HS-5 (cell line): ENCODE measurements at regions not wholly inside any gene's neighbourhood (a gene's known extent, or its start where the extent isn't known, plus 50 kb on each side); places are given as distances from the start of the nearest gene placed in this dataset.

ENCODE experiments used
- DNase-seq: peaks from one replicate; pipeline ENCODE4 v3.0.0-alpha.2; 2012; ENCODE audit warnings: low read depth

DNA sequence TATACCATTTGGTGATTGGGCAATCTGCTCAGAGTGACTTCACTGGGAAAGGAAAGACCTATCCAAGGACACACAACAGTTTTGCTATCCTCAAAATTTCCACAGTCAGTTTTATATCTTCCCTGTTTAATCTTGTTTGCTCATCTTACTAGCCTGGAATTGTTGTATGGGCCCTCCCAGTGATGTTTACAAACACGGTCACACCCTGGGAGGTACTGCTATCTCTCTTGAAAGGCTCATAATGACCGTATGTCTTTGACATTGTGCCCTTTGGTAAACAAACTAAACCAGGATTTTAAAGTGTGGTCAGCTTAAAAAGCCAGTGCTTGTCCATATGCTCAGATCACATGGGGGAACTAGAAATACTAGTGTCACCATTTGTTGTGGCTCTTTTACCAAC is 277.0 kb downstream of the CDH2 start:
- no peak for DNase-seq

DNA sequence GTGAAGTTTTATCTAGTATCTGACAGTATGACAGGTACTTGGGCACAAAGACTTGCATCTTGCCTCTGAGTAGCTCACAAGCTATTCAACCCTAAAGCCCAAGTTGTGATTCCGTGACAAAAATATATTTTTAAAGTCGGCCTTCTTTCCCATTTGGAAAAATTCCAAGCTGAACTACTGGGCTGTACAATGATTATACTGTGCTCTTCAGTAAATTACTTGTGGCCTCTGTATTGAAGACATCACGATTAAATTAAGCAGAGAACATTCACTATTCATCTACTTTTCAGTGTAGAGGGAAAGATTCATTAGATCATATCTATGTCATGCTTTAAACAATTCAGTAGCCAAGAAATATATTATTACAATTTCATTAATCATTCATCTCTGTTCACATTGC is 282.2 kb downstream of the CDH2 start:
- no peak for DNase-seq

DNA sequence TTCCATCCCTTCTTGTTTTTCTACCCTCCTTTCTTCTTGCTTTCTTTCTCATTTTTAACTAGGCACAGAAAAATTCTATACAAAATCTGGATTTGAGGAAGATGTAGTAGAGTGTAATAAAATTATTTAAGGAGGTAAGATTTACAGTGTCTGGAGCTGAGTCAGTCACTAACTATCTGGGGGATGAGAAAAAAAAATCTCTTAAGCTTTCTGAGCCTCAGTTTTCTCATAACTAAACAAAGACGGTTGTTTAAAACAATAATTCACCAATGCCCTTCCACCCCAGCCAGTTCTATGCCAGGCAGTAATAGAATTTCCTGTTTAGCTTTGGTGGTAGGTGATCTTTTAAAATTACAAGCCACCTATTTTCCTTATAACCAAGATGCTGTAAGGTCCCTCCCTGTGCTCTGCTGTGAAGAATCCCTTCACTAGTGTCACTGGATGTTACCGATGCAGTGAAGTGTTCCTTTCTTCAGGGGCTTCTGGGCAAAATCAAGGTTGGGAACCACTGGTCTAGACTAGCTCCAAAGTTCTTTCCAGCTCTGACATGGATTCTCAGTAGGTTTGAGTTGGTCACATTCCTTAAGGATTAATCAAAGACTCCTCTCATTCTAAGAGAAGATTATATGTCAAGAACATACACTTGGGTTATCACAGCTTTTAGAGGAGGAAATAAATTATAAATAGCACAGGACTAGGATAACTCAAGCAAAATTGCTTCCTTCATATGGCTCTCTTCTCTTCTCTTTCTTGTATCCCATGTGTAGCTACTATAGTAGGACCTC is 289.0 kb downstream of the CDH2 start:
- DNase-seq = peak; percentile 14

DNA sequence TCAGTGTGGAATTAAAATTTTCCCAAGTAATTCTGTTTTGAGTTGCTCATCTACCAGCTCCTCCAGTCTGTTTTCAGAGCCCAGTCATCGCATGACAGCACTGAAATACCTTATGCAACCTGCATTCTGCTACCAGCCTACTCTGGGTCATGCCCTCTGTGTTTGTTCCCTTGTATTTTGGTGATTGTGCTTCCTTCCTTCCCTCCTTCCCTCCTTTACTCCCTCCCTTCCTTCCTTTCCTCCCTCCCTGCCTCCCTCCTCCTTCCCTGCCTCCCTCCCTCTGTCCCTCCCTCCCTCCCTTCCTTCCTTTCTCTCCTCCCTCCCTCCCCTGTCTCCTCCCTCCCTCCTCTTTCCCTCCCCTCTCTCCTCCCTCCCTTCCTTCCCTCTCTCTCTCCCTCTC is 289.6 kb downstream of the CDH2 start:
- peak; percentile 22 for DNase-seq

DNA sequence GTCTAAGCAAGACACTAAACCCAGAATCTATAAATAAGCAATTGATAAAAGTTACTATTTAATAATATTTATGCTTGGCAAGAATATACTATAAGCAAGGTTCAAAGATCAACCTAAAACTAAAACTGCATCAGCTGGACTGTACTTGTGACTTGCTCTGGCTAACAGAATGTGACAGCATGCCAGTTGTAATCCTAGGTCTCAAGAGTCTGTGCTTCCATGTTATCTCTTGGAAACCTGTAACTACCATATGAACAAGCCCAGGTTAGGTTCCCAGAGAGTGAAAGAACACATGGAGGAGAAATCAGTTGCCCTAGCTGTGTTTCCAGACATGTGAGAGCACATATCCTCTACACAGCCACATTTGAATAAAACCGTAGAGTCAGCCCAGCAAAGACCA is 297.4 kb downstream of the CDH2 start:
- no peak for DNase-seq

DNA sequence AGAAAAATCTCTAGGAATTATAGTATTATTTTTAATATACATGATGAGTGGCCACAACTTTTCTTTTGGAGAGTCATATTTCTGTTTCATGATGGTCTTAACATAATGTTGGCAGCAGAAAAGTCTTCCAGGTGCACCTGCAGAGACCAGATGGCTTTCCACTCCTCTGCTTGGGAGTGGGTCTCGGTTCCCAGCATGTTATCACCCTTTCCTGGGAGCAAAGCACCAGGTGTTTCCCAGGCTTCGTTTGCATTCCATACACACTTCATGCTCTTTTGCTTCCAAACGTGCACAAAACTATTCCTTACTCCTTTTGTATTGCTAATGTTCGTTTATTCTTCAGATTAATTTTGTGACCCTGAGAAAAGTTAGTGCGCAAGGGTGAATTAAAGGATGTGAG is 305.2 kb downstream of the CDH2 start:
- DNase-seq = no peak

DNA sequence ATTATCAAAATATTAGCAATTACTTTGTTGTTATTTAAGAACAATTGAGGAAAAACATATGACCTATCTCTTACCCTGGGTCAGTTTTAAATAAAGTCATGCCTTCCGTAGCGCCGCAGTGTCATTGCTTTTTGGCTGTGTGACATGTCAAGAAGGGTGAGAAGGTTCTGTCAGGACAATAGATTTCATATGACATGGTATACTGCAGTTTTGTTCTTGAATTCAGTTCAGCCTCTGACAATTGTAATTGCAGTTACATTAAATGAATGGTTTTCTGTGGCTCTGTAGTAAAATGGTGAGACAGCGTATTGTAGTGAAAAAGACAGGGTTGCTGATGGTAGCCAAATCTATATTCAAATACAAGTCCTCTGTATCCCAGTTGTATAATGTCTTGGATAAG is 307.2 kb downstream of the CDH2 start:
- DNase-seq = no peak

DNA sequence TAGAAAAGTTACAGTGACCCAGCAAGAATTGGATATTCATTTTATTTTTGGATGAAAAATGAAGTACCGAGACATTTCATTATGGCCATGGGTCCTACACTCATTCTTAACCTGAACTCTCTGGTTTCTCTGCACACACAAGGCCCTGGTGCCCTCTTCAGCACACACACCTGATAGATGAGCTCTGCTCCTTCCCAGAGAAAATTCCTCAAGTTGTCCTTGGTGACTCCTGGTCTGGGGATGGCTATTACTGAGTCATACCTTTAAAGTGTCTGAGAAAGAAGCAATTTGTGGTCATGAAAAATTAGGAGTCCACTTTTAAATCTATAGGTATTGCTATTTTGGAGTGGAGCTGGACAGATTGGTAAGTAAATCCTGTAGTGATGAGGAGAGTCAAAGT is 311.5 kb downstream of the CDH2 start:
- no peak for DNase-seq

DNA sequence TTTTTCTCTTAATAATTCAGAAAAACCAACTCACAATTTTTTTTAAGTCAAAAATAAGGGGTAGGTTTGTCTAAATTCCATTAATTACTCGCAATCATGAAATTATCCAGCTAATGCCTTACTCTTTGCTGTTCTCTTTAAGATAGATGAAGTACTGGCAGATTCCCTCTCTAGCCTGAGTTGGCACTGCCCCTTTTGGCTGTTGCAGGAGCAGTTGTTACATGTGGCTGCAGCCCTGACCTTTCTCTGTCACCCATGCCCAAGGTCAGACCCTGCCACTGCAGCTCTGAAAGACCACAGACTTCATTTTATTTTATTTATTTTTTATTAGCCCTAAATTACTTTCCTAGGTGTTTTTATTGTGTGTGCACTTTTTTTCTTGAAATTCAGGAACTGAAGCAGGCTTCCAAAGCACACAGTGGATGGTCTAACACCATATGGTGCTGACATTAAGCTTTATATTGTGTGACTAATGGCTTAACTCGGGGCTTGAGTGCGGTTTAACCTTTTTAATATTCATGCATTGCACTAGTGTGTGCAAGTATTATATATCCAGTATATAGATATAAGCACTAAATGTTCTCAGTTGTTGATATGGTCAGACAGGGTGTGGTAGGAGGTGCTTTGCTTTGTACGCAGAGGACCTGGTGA is 313.0 kb downstream of the CDH2 start:
- DNase-seq = no peak

DNA sequence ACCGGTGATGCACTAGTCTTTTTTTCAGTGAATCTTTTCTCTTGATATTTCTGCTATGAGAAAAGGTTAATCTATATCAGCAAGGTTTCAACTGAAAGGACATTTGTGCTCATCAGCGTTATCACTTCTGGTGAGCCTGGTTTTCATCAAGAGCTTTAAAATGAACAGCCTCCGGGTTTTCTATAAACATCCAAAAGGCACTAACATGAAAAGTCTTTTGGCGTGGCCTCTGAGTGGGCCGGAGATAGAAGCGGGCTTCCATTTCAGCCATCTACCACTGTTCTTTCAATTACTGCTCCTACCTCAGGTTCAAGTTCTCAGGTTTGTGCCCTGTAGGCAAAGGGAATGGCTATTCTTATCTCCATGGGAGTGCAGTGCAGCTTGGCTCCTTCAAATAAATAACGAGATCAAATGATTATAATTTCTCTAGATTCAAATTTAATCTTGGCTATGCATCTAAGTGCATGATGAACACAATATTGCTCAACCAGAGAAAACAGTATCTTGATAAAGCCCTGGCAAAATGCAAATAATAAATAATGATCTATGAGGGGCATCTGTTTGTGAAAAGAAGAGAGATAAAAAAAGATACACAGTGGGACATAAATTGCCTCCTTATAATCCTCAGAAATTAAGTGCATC is 314.8 kb downstream of the CDH2 start:
- no peak for DNase-seq

DNA sequence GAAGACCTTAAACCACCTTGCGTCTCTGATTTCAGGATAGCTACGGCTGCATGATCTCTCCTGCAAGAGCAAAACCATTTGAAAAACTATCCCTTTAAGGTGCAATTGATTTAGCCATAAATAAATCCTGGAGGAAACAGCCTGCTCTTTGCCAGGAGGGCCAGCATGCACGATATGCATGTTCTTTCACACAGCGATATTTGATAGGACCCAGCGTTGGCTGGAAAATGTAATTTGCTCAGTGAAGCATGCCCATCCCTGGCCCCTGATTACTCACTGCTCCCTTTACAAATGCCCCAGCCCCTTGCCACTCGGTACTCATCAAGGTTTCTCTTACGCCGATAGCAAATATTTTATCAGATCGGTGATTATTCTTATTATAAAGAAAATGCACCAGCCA is 315.4 kb downstream of the CDH2 start:
- DNase-seq = no peak

DNA sequence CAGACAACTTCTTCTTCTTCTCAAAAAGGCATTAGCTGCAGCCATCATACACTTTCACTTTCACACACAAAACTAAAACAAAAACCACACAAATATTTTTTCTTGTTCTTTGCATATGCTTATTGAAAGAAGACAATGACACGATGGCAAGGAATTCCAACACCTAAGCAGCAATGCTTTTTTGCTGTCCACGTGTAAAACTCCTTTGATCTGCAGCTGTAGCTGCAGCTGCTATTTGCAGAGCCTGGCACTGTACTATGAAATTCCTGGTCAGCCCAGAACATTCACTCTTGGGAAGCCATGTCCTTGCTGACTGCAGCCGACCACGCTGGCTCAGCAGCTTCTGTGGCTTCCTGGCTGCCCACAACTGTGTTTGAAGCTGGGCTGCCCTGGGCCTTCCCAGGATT is 316.2 kb downstream of the CDH2 start:
- no peak for DNase-seq

DNA sequence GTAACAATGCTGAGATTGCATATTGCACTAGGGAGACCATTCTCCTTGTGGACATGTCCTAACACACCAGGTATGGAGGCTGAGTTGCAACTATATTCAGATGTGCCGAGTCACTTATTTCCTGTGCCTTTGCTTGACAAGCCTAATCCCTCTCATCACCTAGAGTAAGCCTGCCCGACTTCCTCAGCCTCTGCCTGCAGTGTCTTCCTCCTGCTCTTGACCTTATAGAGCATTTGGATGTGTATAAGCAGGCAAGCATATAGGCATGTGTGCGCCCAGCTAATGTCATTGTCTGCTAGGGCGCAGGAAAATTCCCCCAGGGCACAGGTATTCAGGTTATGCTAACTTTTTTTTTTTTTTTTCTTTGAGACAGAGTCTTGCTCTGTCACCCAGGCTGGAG is 316.9 kb downstream of the CDH2 start:
- DNase-seq = no peak

DNA sequence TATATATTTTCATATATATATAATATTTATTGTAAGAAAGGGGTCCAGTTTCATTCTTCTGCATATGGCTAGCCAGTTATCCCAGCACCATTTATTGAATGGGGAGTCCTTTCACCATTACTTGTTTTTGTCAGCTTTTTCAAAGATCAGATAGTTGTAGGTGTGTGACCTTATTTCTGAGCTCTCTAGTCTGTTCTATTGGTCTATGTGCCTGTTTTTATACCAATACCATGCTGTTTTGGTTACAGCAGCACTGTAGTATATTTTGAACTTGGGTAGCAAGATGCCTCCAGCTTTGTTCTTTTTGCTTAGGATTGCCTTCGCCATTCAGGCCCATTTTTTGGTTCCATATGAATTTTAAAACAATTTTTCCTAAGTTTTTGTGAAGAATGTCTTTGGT is 320.1 kb downstream of the CDH2 start:
- DNase-seq = no peak

DNA sequence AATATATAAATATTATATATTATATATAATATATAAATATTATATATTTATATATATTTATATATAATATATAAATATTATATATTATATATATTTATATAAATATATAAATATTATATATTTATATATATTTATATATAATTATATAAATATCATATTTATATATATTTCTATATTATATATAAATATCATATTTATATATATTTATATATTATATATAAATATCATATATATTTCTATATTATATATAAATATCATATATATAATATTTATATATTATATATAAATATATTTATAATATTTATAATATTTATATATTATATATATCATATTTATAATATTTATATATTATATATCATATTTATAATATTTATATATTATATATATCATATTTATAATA is 321.4 kb downstream of the CDH2 start:
- DNase-seq = no peak

DNA sequence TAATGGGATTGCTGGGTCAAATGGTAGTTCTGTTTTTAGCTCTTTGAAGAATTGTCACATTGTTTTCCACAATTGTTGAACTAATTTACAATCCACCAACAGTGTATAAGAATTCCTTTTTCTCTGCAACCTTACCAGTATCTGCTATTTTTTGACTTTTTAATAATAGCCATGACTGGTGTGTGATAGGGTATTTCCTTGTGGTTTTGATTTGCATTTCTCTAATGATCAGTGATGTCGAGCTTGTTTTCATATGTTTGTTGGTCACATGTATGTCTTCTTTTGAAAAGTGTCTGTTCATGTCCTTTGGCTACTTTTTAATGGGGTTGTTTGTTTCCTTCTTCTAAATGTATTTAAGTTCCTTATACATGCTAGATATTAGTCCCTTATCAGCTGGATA is 322.3 kb downstream of the CDH2 start:
- DNase-seq = no peak

DNA sequence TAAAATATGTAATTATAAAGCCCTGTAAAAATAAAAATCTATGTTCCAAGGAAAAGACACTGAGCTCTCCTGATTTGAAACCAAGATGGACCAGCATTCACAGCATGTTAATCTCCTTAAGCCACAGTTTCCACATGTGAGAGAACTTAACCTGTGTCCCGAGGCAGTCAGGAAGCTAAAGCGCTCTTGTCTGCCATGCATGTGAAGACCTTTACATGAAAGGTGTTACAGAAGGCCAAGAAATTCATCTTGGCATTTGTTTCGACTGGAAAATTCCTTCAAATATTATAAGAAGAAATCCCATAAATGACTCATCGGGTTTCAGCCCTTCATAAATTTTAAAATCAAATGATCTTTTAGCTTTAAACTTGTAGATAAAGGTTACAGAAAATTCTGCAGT is 328.6 kb downstream of the CDH2 start:
- DNase-seq = no peak

DNA sequence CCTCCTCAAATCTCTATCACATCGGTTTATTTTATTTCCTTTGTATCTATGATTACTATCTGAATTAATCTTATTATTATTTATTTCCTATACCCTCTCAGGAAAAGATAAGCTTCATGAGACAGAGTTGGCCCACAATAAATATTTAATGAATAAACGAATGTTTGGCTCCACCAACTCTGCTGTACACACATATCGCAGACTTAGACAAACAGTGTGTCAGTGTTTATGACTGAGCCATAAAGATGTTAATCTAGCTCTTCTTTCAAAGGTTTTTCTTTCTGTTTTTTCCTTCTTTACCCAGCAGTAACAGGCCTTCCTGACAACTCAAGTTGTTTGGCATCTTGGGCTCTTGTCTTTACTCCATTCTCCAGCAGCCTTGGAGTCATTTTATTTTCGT is 329.5 kb downstream of the CDH2 start:
- DNase-seq = no peak

DNA sequence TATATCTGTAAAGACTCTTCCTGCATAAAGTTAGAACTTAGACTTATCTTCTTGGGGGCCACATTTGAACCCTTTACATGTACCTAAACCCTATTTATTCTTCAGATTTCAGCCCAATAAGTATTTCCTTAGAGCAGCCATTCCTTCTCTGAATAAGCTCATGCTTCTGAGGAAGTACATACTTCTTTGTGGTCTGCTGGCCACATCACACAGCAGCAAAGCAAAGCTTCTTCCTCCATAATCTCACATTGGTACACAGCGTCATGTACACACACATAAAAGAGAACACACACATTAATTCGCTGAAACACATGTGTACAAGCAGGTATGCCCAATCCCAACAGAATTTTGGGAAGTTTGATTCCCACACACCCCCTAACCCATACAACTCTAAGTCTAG is 331.0 kb downstream of the CDH2 start:
- no peak for DNase-seq

DNA sequence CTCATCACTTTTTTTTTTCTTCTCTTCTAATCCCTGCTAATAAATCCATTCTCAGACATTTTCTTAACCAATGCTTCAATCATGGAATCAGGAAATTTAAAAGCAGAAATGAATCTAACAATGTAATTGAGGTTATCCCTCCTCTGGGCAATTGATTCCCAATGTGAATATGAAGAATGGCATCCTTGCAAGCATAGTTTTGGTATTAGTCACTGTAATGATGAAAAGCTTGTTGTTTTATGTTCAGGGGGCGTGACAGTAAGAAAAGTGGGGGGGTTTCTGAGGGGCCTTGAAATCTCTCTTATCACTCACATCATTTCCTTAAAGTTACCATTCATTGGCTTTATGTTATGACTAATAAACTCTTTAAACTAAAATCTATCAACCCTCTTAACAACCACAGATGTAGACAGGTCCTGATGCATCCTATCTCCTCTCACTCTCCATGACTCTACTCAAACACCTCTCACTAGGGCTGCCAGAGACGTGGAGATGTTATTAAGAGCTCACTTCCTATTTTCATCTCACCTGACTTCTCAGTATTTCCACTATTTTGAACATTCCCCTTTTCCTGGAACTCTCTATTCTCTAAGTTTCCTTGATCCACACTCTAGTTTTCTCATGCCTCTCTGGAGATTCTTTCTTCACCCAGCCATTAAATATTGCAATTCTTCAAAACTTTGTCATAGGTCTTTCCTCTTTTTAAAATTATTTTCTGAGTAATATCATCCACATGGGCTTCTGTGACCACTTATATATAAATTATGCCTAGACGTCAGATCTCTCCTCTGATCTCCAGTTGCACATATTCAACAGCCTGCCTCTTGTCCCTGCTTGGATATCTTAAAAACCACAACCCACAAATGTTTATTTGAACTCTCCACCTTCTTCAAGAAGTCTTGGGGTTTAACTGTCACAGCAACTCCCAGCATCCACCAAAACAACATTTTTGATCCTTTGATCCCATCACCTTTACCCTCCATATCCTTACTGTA is 332.9 kb downstream of the CDH2 start:
- peak; percentile 87 for DNase-seq

DNA sequence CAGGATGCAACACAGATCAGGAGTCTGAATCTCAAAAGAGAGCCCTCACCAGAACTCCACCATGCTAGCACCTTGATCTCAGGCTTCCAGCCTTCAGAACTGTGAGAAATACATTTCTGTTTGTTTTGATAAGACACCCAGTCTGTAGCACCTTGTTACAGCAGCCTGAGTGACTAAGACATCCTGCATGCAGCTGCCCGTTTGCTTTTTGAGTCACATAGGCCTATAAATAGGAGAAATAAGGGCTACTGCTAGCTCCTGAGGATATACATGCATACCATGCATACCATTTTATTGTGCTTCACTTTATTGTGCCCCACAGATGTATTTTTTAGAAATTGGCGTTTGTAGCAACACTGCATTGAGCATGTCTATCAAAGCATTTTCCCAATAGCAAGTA is 337.8 kb downstream of the CDH2 start:
- peak; percentile 72 for DNase-seq

DNA sequence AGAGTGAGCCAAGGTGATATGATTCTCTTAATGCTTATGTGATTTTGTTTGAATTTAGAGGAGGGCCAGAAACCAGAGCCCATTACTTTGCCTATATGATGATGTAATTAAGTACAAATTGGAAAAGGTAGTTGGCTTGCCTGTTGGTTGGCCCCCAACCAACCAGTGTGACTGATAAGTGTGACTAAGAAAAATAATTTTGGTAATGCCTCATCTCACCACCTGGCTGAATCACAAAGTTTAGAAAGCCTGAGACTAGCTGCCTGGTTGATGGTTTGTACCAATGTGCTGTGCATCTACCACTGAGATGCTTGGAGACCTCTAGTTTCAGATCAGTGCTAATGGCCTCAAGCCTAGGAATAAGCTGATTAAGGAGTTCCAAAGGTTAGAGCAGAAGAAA is 338.7 kb downstream of the CDH2 start:
- DNase-seq = no peak
